Fibroblast of mammary gland (primary cell): ENCODE measurements at regions not wholly inside any gene's neighbourhood (a gene's known extent, or its start where the extent isn't known, plus 50 kb on each side); places are given as distances from the start of the nearest gene placed in this dataset.
A peak's percentile ranks its signal among the peaks of the same experiment; 100 is the strongest.

Experiments
- DNase-seq: peaks from one replicate; pipeline ENCODE4 v3.0.0-alpha.2; 2010; ENCODE audit warnings: low read depth
- H3K4me3 ChIP-seq: 2 replicates; pipeline ENCODE4 v1.5.1; 2011; ENCODE audit warnings: low read depth, mild to moderate bottlenecking, low read length, moderate library complexity; ENCODE audit not compliant: control insufficient read depth
- CTCF ChIP-seq: conservative IDR thresholded peaks from 2 replicates; pipeline ENCODE4 v1.5.1; 2011; ENCODE audit warnings: low read depth, low read length, inconsistent platforms; ENCODE audit not compliant: control insufficient read depth, insufficient read depth

GRCh38 chr7:116384936-116385635 lies 114.5 kb upstream of the CAV2 start:
- peak; percentile 64 for DNase-seq
- no peak overlapping the region for H3K4me3 ChIP-seq
- no peak for TF ChIP-seq CTCF

- no peak for TF ChIP-seq CTCF
- DNase-seq: no peak
- H3K4me3 ChIP-seq: no peak overlapping the region
Measured at GRCh38 chr7:116386674-116387073, 112.9 kb upstream of the CAV2 start.

GRCh38 chr7:116390363-116390762 lies 109.2 kb upstream of the CAV2 start:
- TF ChIP-seq CTCF: no peak
- no peak overlapping the region for H3K4me3 ChIP-seq
- no peak for DNase-seq

GRCh38 chr7:116392806-116393205 lies 106.7 kb upstream of the CAV2 start:
- H3K4me3 ChIP-seq: no peak overlapping the region
- TF ChIP-seq CTCF: no peak
- DNase-seq: no peak

- peak; percentile 48 for DNase-seq
- H3K4me3 ChIP-seq: no peak overlapping the region
- no peak for TF ChIP-seq CTCF
Measured at GRCh38 chr7:116393654-116394053, 105.9 kb upstream of the CAV2 start.

- no peak for TF ChIP-seq CTCF
- no peak for DNase-seq
- no peak overlapping the region for H3K4me3 ChIP-seq
Measured at GRCh38 chr7:116394106-116394505, 105.4 kb upstream of the CAV2 start.
